Epidermal melanocyte (primary cell): ENCODE measurements at regions not wholly inside any gene's neighbourhood (a gene's known extent, or its start where the extent isn't known, plus 50 kb on each side); places are given as distances from the start of the nearest gene placed in this dataset.
A peak's percentile ranks its signal among the peaks of the same experiment; 100 is the strongest.

Experiments
- DNase-seq: peaks from one replicate; pipeline ENCODE4 v3.0.0; 2011; ENCODE audit warnings: low spot score; ENCODE audit not compliant: insufficient read length

DNA sequence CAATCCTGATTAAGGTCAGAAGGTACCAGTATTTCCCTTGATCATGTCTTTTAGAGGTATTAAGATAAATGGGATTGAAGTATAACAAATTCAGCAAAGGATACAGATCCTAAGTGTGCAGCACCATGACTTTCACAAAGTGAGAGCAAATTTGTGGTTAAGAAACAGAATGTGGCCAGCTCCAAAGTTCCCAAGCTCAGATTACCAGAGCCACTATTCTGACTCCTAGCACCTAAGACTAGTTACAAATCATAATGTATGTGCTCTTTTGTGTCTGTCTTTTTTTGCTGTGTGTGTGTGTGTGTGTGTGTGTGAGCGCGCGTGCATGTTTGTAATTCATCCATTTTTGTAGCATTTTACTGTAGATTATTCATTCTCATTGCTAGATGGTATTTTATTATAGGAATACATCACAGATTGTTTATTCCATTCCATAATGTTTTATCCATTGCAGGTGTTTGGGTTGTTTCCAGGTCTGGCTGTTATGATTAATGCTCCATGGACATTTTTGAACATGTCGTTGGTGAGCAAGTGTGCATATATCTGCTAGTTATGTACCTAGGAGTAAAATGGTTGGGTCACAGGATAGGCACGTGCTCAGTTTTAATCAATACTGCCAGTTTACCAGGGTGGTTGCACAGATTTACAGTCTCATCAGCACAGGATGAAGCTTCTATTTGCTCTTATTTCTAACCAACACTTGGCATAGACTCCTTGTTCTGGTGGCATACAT lies 314.0 kb upstream of the JAG1 start:
- no peak for DNase-seq

GRCh38 chr20:10990625-10991382 lies 317.0 kb upstream of the JAG1 start:
- no peak for DNase-seq

- no peak for DNase-seq
These were observed 318.9 kb upstream of the JAG1 start for GRCh38 chr20:10992731-10993130.

DNA sequence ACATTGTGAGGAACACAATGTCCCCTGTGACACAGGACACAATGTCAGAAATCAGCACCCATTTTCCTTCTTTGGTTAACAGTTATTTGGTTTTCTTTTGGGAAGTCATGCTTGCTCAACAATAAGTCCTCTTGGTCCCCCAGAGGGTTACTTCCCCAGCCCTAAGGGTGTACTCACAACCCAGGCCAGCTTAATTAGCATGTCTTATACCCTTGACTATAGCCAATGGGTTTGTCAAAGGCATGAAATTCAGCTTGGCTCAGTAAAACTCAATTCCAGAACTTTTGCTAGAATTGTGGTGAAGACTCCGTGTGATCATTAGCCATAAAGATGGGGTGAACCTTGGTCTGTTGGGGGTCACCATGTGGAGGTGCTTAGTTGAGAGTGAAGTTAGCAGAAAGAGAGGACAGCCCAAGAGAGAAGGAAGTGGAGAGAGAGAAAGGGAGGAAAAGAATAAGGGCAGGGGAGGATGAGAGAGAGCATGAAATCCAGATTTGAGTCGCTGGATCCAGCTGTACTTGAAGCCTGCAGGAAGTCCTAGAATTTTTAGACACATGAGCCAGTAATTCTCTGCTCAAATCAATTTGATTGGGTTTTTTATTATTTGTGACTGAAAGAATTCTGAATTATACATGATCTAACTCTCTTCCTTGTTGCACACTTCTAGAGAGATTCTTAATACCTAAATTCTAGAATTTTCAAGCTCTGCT lies 321.3 kb upstream of the JAG1 start:
- DNase-seq = no peak

- no peak for DNase-seq
These were observed 324.7 kb upstream of the JAG1 start for GRCh38 chr20:10998476-10998875.

DNA sequence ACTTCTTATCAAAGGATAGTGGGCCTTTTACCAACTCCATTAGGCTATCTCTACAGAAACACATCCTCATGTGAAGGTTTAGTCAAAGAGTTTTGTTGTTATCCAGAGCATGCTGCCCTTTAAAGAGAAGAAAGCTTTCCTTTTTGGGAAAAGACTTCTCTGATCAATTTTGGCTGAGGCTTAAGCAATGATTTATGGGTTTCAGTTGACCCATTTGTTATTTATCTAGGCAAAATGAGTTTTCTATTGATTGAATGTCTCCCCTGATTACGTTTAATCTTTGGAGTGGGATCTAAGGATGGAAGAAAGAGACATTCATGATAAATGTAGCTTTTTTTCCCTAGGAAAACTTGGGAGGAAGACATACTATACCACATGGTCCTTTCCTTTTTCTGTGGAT lies 326.6 kb upstream of the JAG1 start:
- DNase-seq = no peak

GRCh38 chr20:11001302-11001701 lies 327.5 kb upstream of the JAG1 start:
- DNase-seq = no peak

- DNase-seq = no peak
These were observed 328.2 kb upstream of the JAG1 start for GRCh38 chr20:11001764-11002540.

DNA sequence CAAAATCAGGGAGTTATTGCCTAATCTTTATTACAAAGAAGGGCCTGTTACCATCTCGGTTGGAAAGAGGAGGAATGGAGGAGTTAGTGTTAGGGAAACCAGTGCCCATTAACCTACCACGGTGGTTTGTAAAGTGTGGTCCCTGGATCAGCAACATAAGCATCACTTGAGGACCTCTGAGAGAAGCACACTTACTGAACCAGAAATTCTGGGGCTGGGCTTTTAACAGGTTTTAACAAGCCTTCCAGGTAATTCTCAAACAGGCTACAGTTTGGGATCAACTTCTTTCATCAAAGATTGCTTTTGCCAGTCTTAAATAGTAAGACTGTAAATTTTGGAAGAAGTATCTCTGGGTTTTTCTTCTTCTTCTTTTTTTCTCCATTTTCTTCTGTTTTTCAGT lies 329.5 kb upstream of the JAG1 start:
- DNase-seq = no peak

- no peak for DNase-seq
These were observed 334.7 kb upstream of the JAG1 start for GRCh38 chr20:11008444-11009033.

DNA sequence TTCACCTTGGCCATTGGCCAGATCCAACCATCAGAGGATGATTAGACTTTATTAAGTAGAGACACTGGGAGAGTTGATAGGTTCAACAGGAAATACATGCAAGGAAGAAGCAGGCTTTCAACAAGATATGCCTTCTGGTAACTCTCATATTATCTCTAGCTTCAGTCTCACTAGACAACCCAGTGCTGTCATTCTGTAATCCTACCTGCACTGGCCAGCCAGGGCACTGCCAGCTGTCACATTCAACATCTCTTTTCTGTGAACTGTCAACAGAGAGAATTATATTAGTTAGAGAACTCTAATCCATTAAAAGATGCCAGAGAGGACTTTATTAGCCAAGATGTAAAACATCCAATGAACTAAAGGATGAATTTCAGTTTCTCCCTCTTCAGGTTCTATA lies 337.9 kb upstream of the JAG1 start:
- DNase-seq = no peak

DNA sequence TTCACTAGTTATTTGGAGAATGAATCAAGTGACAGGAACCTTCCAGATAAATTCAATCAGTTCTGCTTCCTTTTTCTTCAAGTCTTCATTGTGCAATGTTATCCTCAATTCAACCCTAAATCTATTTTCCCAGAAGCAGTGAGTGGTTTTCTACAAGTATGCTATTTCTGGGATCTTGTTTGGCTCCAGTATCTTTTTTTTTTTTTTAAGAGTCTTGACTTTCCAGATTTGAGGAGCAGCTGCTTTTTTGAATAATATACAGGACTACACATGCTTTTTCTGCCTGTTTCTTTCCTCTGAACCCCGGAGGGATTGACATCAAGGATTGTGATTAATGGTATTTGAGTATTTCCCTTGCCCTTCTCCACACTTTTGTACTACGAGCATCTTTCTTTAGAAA lies 339.2 kb upstream of the JAG1 start:
- DNase-seq = peak; percentile 54

GRCh38 chr20:11013801-11014200 lies 340.0 kb upstream of the JAG1 start:
- no peak for DNase-seq

DNA sequence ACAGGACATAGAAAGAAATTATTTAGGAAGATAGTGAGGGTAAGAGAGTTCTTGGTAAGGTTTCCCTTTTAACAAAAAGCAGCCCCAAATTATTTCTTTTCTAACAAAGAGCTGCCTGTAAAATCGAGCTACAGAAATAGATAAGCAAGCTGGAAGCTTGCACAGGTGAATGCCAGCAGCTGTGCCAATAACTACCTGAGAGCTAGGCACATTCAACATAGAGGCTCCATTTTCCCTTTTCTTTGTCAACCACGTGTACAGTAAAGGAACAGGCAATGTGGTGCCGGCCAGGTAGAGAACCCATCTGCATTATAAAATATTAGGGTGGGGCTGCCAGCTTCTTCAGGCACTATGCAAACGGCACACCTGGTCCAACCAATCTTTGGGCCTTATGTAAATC lies 341.6 kb upstream of the JAG1 start:
- no peak for DNase-seq

DNA sequence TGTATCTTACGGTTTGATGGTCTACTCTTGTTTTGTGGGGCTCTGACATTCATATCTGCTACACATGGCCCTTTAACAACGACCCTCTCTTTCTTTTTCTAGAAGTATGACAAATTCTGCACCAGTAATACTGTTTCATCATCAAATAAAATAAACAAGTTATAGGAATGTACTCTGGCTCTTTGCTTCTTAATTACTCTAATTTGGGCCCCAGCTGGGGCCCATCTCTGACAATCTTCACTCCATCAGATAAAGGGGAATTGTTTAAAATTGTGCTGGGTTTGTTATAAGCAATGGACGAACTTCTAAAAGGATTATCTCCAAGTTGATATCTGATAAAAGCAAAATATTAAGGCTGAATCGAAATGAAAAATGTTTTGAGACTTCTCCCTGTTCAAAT lies 343.6 kb upstream of the JAG1 start:
- no peak for DNase-seq

GRCh38 chr20:11018668-11019170 lies 344.9 kb upstream of the JAG1 start:
- no peak for DNase-seq

GRCh38 chr20:11020712-11021111 lies 346.9 kb upstream of the JAG1 start:
- no peak for DNase-seq

- DNase-seq = no peak
These were observed 353.4 kb upstream of the JAG1 start for GRCh38 chr20:11027224-11027623.

DNA sequence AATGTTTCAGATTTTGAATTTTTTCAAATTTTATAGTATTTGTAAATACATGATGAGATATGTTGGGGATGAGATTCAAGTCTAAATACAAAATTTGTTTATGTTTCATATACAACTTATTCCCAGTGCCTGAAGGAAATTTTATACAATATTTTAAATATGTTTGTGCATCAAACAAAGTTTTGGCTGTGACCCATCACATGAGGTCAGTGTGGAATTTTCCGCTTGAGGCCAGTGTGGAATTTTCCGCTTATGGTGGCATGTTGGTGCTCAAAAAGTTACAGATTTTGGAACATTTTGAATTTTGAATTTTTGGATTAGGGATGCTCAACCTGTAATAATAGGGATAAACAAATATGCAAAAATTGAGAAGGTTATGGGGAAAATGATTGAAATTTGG lies 356.6 kb upstream of the JAG1 start:
- no peak for DNase-seq

DNA sequence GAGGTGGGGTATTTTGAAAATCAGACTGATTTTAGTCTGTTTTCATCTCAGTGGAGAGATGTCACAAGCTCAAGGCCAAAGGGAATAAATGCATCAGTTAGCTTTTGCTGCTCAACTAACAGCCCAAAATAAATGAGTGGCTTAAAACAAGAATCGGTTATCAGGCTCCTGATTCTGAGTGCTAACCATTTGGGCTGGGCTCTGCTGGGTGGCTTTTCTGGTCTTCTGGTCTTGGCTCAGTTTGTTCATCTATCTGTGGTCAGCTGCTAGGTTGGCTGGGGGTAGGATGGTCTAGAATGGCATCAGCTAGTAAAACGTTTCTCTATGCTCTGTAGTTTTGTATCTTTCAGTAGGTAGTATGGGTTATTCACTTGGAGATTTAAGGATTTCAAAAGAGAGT lies 357.5 kb upstream of the JAG1 start:
- no peak for DNase-seq

DNA sequence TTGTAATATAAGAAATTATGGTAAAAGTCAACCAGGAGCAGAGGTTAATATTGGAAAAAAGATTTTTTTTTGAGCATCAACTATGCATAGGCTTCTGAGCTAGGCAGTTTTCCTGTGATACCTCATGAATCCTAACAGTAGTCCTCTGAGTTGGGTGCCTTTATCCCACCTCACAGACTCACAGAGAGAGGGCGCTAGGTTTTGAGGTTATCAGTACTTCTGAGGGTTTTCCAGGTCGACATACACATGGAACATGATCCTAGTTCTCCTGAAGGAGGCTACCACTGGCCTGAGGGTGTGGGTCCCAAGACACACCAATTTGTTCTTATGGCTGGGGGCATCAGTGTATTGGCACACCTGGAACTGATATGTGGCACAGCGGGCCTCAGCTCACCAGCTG lies 358.8 kb upstream of the JAG1 start:
- DNase-seq = no peak
